ENCODE measurements at regions not wholly inside any gene's neighbourhood (a gene's known extent, or its start where the extent isn't known, plus 50 kb on each side); places are given as distances from the start of the nearest gene placed in this dataset.
"Not testable (repeated sequence)": the region's sequence is repeated elsewhere in the genome, so short reads cannot be mapped to it uniquely, and the experiment has no call there.

- DNase-seq: not testable (repeated sequence)
Observed at GRCh38 chr4:42288876-42289275, 108.4 kb upstream of the SHISA3 start.

- not testable (repeated sequence) for DNase-seq
Observed at GRCh38 chr4:42292192-42292591, 105.1 kb upstream of the SHISA3 start.

- no peak for DNase-seq
Observed at GRCh38 chr4:42293967-42294813, 103.1 kb upstream of the SHISA3 start.

DNA sequence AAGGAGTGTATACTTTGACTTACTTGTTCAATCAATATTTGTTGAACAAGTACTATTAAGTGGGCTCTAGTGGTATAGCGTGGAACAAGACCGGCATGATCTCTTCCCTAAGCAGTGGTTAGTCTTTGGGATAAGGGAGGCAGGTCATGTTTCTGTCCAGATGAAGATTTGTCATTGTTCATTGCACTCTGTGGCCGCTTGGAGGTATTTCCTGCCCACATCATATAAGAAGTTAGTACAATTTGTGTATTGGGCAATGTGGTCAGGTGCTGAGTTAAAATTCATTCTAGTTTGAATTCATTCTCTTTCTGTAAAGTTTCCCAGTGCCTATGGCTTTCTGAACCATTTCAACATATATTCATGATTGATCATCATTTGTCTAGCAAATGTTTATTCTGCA is 101.1 kb upstream of the SHISA3 start:
- DNase-seq: no peak

DNA sequence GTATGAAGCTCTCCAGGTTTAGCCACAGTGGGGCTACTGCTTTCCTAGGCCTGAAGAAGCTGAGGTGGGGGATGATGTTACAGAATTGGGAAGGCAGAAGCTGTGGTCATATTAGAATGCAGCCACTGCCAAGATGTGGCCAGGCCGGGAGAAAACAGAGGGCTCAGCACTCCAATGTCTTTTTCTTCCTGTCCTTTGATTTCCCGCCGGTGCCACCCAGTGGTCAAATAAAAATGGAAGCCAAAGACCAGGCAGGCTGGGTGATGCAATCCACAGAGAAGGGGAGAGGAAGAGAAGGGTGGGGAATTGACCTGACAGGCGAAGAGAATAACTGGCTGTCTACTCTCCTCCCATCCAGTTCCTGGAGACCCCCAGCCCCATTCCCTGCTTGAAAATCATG is 94.9 kb upstream of the SHISA3 start:
- no peak for DNase-seq

GRCh38 chr4:42306221-42307109 is 90.8 kb upstream of the SHISA3 start:
- DNase-seq: no peak

DNA sequence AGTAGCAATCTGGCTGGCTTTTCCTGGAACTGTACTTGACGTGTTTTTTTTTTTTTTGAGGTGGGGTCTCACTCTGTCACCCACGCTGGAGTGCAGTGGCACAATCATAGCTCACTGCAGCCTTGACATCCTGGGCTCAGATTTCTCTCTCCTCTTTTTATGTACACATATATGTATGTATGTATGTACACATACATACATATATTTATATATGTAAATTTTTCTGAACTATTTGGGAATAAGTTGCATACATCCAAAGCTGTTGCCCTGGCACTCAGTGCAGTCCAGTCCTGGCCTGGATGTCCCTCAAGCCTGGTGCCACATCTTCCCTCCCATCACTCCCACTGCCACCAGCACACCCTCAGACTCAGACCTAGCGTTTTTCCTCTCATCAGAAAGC is 89.0 kb upstream of the SHISA3 start:
- DNase-seq: no peak

- DNase-seq: no peak
Observed at GRCh38 chr4:42309361-42310260, 87.7 kb upstream of the SHISA3 start.

GRCh38 chr4:42310358-42310757 is 86.9 kb upstream of the SHISA3 start:
- DNase-seq: no peak

- no peak for DNase-seq
Observed at GRCh38 chr4:42310806-42311205, 86.5 kb upstream of the SHISA3 start.

- DNase-seq: no peak
Observed at GRCh38 chr4:42311591-42311990, 85.7 kb upstream of the SHISA3 start.

- not testable (repeated sequence) for DNase-seq
Observed at GRCh38 chr4:42313420-42313819, 83.9 kb upstream of the SHISA3 start.

- no peak for DNase-seq
Observed at GRCh38 chr4:42313872-42314271, 83.4 kb upstream of the SHISA3 start.

DNA sequence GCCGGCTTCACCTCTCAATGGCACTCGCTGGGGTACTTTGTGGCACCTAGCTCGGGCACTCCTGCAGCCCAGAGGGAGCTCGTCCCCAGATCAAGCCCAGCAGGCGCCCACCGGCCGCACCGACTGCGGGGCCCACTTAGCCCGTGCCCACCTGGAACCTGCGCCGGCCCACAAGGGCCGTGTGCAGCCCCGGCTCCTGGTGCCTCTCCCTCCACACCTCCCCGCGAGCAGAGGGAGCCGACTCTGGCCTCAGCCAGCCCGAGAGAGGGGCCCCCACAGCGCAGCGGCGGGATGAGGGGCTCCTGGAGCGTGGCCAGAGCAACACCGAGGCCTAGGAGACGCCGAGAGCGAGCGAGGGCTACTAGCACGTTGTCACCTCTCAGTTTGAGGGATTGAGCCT is 82.1 kb upstream of the SHISA3 start:
- DNase-seq: no peak

DNA sequence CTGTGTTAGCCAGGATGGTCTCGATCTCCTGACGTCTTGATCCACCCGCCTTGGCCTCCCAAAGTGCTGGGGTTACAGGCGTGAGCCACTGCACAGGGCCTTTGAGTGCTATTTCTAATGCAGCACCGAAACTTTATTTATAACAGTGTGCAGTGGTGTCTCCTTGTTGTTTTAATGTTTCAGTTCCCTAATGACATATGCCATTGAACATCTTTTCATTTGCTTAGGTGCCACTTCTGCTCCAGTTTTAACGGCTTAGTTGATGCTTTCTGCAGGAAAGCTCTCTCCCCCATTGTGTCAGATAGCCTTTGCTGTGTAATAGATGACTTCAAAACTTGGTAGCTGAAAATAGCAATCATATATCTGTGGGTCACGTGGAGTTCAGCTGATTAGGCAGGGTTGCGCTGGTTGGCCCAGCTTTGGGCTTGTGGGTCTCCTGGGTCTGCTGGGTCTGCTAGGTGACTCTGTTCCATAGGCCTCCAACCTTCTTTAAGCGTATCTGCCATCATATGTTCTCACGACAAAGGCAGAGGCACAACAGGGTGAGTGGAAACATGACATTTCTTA is 76.4 kb upstream of the SHISA3 start:
- DNase-seq: no peak

- DNase-seq: no peak
Observed at GRCh38 chr4:42326040-42326439, 71.2 kb upstream of the SHISA3 start.

DNA sequence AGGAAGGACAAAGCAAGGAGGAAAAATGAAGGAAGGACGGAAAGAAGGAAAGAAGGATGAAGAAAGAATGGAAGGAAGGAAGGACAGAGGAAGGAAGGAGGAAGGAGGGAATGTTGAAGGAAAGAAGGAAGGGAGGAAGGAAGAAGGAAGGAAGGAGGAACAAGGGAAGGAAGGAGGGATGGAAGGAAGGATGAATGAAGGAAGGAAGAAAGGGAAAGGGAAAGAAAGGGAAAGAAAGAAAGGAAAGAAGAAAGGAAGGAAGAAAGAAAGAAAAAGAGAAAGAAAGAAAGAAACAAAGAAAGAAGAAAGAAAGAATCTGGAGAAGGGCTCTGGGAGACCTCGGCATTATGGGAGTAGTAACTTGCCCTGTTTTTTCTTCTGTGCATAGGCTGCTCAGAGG is 70.8 kb upstream of the SHISA3 start:
- no peak for DNase-seq

DNA sequence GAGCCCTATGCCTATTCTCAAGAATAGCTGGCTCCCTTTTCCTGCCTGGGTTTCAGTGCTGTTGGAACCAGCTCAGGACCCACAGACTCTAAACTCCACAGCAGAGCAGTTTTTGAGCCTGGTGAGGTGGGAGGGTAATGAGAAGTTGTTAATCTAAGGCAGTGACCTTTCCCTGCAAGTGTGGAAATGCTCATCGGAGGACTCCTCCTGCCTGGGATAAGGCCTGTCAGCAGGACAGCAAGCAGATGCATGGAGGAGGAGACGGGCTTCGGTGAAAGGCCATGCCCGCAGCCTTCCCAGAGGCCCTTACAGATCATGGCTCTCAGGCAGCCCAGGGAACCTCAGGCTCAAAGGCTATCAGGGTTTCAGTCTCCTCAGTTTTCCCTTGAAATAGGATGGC is 70.0 kb upstream of the SHISA3 start:
- DNase-seq: no peak

- DNase-seq: no peak
Observed at GRCh38 chr4:42328978-42329377, 68.3 kb upstream of the SHISA3 start.

DNA sequence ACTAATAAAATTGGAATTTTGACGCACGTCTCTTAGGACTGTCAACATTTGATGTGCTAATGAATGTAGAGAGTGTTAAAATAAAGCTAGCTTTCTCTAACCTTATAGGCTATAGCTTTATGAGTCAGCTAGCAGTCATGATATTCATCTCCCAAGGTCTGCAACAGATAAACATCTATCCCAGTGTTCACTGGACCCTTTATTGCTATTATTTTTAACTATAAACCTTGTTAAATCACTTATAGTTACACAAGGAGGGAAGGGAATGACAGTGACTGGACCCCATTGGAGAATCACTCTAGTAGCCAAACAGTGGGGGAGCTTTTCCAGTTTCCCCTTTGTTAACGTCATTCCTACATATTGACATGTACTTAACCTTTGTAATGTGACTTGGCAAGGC is 67.9 kb upstream of the SHISA3 start:
- no peak for DNase-seq

DNA sequence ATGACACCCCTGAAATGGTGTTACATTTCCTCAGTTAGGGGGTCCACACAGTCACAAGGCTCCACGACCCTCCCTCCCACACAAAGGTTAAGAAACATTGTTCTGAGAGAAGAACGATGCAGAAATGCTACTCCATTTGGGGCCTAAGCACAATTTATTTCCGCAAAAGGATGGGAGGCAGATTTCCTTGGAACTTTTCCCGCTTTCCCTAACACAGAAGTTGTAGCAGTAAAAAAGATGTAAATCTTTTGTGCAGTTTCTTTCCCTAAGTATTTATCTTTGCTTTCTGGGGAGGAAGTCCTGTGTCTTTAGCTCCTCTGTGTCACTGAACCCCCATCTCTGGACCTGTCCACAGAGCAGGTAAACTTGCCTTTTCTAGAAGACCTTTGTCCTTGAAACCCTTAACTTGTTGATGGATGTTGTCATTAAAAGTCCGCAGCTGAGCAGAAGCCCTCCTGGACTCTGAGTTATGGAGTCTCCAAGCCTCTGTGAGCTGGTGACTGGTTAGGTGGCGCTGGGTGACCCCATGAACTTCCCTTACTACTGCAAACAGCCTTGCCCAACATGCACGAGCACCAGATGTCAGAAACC is 67.2 kb upstream of the SHISA3 start:
- no peak for DNase-seq

- no peak for DNase-seq
Observed at GRCh38 chr4:42331040-42331439, 66.2 kb upstream of the SHISA3 start.
